ENCODE measurements at regions not wholly inside any gene's neighbourhood (a gene's known extent, or its start where the extent isn't known, plus 50 kb on each side); places are given as distances from the start of the nearest gene placed in this dataset.

DNA sequence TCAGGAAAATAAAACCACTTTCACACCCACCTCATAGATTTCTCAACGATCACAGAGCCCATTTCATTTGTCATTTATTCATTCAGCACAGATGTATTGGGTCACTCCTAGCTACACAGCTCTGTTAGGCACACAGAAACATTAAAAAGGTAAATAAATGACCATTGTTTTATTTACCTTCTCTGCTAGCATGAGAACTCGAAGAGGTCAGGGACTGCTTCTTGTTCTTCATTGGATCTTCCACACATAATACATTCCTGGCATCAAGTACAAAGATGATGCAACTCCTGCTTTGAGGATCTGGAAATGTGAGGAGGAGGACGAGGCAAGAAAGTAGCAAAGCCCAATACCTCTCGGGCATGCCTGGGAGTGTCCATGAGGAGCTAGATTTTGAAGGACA, 168.1 kb downstream of the RBM26 start:
- TF ChIP-seq, protein P1, sequence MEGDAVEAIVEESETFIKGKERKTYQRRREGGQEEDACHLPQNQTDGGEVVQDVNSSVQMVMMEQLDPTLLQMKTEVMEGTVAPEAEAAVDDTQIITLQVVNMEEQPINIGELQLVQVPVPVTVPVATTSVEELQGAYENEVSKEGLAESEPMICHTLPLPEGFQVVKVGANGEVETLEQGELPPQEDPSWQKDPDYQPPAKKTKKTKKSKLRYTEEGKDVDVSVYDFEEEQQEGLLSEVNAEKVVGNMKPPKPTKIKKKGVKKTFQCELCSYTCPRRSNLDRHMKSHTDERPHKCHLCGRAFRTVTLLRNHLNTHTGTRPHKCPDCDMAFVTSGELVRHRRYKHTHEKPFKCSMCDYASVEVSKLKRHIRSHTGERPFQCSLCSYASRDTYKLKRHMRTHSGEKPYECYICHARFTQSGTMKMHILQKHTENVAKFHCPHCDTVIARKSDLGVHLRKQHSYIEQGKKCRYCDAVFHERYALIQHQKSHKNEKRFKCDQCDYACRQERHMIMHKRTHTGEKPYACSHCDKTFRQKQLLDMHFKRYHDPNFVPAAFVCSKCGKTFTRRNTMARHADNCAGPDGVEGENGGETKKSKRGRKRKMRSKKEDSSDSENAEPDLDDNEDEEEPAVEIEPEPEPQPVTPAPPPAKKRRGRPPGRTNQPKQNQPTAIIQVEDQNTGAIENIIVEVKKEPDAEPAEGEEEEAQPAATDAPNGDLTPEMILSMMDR (IDR thresholded peaks at IDR 0.05), result no peak
- TF ChIP-seq POLR2A (IDR thresholded peaks at IDR 0.05), result no peak

Measured in transverse colon (tissue), 3 donors.